Stimulated activated CD8-positive, alpha-beta memory T cell treated with anti-CD3 and anti-CD28 coated beads, Interleukin-2, amount 100 ng/mL, for 1 hour (primary cell): ENCODE measurements at regions not wholly inside any gene's neighbourhood (a gene's known extent, or its start where the extent isn't known, plus 50 kb on each side); places are given as distances from the start of the nearest gene placed in this dataset.

Experiments
- DNase-seq, 2 donors: peaks; one replicate each; pipeline ENCODE4 v3.0.0-alpha.2; 2020; ENCODE audit warnings: low read depth in 2 of 2

GRCh38 chr4:24419181-24420034, 164.9 kb downstream of the DHX15 start:
- DNase-seq, result peak; percentile 14 to 30

DNA sequence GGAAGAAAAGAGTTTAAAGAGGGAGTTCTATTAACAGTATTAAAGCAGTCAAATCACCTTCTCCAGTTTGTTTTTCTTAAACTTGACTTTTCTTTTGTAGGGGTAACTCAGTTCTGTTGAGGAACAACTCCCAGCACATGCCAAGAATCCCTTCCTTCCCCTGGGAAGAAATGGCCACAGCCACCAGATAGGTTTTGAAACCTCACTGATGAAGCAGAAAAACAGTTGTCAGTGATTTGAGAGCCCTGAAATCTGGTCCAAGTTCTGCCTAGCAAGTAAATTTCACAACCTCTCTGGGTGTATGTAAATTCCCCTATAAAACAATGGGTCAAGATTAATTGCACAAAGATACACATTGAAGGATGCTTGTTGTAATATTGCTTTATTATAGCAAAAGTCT, 167.1 kb downstream of the DHX15 start:
- DNase-seq, result no peak

GRCh38 chr4:24416293-24416692, 168.1 kb downstream of the DHX15 start:
- DNase-seq, result no peak

DNA sequence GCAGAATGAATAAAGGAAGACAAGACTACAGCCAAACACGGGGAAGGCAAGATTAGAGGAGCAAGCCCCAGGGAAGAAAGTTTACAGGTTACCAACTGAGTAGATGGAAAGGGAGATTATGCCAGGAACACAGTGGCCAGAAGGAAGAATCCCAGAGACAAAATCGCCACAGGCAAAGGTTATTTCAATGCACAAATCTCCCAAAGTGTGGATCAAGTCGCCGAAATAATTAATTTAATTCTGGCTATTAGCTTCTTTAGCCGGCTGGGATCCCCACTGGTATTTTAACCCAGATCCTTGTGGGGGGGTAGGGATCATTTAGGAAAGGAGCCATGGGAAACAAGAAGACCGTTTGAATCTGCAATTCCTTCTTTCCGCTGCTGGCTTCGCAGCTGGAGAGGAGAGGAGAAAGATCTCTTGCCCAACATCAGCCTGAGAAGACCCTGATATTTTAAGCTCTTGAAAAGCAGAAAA, 171.0 kb downstream of the DHX15 start:
- no peak for DNase-seq

- no peak for DNase-seq
Measured at GRCh38 chr4:24411806-24412205, 172.5 kb downstream of the DHX15 start.

DNA sequence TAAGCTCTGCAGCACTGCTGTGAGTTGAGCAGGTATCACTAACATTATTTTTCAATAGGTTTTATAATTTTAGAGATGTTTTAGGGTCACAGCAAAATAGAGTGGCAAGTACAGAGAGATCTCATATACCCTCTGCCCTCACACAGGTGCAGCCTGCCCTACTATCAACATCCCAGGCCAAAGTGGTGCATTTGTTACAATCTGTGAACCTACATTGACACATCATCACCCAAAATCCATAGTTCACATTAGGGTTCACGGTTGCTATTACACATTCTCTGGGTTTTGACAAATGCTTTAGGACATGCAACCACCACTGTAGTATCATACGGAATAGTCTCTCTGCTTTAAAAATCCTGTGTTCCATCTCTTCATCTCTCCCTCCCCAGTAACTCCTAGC, 173.1 kb downstream of the DHX15 start:
- no peak for DNase-seq

- no peak for DNase-seq
Measured at GRCh38 chr4:24408640-24409039, 175.7 kb downstream of the DHX15 start.

DNA sequence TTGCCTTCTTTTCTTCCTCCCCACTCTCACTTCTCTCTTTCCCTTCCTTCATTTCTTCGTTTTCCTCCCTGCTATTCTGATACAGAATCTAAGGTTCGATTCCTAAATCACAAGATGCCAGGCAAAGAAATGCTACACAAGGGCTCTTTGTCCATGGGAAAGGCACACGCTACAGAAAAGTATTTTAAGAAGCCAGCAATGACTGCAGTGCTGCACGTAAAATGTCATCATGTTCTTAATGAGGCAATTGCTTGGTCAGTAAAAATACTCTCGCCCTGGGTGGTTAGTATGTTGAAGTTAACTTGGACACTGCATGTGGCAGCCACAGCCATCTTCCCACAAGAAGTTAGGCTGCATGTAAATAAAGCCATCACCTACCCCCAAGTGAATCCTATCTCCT, 178.4 kb downstream of the DHX15 start:
- DNase-seq, result no peak

- no peak for DNase-seq
Measured at GRCh38 chr4:24405341-24405740, 179.0 kb downstream of the DHX15 start.

GRCh38 chr4:24404281-24404680, 180.1 kb downstream of the DHX15 start:
- DNase-seq, result no peak

GRCh38 chr4:24403265-24403664, 181.1 kb downstream of the DHX15 start:
- no peak for DNase-seq

DNA sequence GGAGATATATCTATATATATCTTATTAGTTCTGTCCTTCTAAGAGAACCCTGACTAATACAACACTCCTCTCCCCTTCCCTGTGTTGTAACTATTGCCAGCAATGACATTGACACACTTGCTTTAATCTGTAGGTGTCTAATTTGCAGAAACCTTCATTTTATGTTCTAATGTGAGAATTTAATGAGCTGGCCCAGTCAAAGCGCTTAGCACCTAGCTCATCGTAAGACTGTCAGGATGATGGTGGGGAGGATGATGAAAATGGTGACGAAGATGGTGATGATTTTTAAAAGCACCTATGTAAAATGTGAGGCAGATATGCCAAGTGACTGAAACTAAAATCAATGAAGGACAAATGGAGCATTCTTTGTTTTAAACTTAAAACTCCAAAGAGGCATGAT, 183.8 kb downstream of the DHX15 start:
- DNase-seq, result no peak

- no peak for DNase-seq
Measured at GRCh38 chr4:24396988-24397387, 187.4 kb downstream of the DHX15 start.

GRCh38 chr4:24395937-24396336, 188.4 kb downstream of the DHX15 start:
- DNase-seq, result no peak

DNA sequence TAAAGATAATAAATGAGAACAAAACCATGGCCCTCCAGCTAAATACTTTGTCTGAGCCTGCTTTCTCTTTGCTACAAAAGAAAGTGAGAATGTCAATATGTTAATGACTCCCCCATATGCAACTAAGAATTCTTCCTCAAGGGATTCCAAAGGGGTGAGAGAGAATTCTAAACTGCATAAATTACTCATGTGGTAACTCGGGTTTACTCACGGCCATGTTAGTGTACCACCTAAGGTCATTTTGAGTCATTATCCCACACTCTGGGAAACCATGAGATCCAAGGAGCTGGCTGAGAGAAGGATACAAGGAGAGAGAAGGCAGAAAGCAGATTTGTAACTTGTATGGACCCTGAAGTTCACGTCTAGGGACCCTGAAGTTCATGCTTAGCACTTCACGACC, 190.3 kb downstream of the DHX15 start:
- no peak for DNase-seq

DNA sequence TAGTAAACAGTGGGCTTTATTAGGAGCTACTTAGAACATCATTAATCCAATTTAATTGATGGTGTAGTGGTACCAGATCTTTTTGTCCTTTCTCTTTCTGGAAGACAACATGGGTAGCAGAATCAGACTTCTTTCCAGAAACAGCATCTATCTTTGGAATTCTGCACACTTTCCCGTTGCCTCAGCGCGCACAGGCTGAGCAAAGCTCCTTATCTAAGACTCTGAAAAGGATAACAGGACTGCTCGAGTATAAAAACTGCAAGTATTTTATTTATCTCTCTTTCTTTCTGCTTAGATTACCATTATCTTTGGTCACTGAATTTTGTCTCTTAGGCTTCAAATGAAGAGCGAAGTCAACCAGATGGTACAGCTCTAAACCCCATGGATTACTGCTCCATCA, 191.7 kb downstream of the DHX15 start:
- DNase-seq, result no peak

GRCh38 chr4:24382381-24382780, 202.0 kb downstream of the DHX15 start:
- no peak for DNase-seq

GRCh38 chr4:24380957-24381665, 203.2 kb downstream of the DHX15 start:
- DNase-seq, result no peak

DNA sequence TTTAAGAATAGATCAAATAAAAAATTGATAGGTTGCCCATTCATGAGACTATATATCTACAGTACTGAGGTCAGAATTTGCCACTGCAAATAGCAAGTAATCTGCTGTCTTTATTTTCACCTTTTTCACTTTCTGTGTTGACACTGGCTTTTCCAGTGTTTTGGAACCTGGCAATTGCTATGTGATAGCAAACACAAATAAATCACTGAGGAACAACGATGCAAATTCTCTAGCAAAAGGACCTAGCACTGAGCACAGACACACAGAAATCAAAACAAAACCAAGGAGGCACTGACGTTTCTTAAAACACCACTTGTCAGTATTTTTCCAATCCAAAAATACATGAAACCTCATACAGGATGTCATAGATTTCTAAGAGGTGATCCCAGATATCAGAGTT, 210.7 kb downstream of the DHX15 start:
- no peak for DNase-seq

GRCh38 chr4:24372881-24373280, 211.5 kb downstream of the DHX15 start:
- DNase-seq, result no peak

GRCh38 chr4:24372341-24372740, 212.0 kb downstream of the DHX15 start:
- DNase-seq, result no peak

DNA sequence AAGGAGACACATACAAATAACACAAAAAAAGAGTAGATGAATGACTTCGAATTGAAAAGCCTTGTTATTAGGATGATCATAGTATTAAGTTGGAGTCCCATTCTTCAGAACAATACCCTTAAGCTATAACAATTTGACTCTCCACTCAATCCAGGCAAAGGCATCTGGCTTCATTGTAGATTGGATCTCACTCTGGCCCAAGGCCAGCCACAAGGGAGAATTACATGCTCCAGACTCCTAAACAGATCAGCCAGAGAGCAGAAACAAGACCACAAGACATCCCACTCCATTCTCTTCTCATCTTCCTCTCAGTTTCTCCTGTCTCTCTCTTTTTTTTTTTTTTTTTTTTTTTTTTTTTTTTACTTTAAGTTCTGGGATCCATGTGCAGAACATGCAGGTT, 213.9 kb downstream of the DHX15 start:
- DNase-seq, result no peak

- DNase-seq, result no peak
Measured at GRCh38 chr4:24369507-24370029, 214.8 kb downstream of the DHX15 start.
